Osteoblast (primary cell): ENCODE measurements at regions not wholly inside any gene's neighbourhood (a gene's known extent, or its start where the extent isn't known, plus 50 kb on each side); places are given as distances from the start of the nearest gene placed in this dataset.

Source experiments
- DNase-seq: peaks from one replicate; pipeline ENCODE4 v3.0.0; 2011; ENCODE audit warnings: low spot score, mixed read lengths; ENCODE audit not compliant: insufficient read length; ENCODE audit errors: missing footprints
- H2AFZ ChIP-seq: 2 replicates; pipeline ENCODE4 v1.6.0; 2011; ENCODE audit warnings: mild to moderate bottlenecking, low read length
- H3K27ac ChIP-seq: 2 replicates; pipeline ENCODE4 v1.5.1; 2011; ENCODE audit warnings: mild to moderate bottlenecking, low read depth, low read length, moderate library complexity
- H3K27me3 ChIP-seq: 2 replicates; pipeline ENCODE4 v1.6.0; 2012; ENCODE audit warnings: mild to moderate bottlenecking, control low read depth, inconsistent platforms, low read length, moderate library complexity; ENCODE audit not compliant: insufficient read depth
- H3K36me3 ChIP-seq: 2 replicates; pipeline ENCODE4 v1.5.1; 2011; ENCODE audit warnings: mild to moderate bottlenecking, low read length, control low read depth, moderate library complexity; ENCODE audit not compliant: insufficient read depth
- H3K4me1 ChIP-seq: 2 replicates; pipeline ENCODE4 v1.5.1; 2011; ENCODE audit warnings: mild to moderate bottlenecking, low read length, control low read depth, moderate library complexity; ENCODE audit not compliant: insufficient read depth
- H3K4me2 ChIP-seq: 2 replicates; pipeline ENCODE4 v1.6.0; 2011; ENCODE audit warnings: mild to moderate bottlenecking, low read length; ENCODE audit not compliant: insufficient read depth
- H3K4me3 ChIP-seq: fragments of 200-600 bp; sonication (generic); 3 replicates; pipeline ENCODE4 v1.5.1; 2012; ENCODE audit warnings: mild to moderate bottlenecking, low read length, inconsistent platforms; ENCODE audit not compliant: insufficient read depth
- H3K79me2 ChIP-seq: 2 replicates; pipeline ENCODE4 v1.6.0; 2012; ENCODE audit warnings: mild to moderate bottlenecking, low read length, control low read depth, inconsistent platforms; ENCODE audit not compliant: insufficient read depth
- H3K9me3 ChIP-seq: 2 replicates; pipeline ENCODE4 v1.5.1; 2011; ENCODE audit warnings: low read depth, low read length, control low read depth
- H4K20me1 ChIP-seq: 2 replicates; pipeline ENCODE4 v1.6.0; 2012; ENCODE audit warnings: mild to moderate bottlenecking, low read length, control low read depth; ENCODE audit not compliant: insufficient read depth
- TF ChIP-seq, protein P1 (sequence below): IDR thresholded peaks from 2 replicates; pipeline ENCODE4 v1.5.1; 2011; ENCODE audit warnings: mild to moderate bottlenecking, low read depth, low read length, moderate library complexity; ENCODE audit errors: extremely low read depth

DNA sequence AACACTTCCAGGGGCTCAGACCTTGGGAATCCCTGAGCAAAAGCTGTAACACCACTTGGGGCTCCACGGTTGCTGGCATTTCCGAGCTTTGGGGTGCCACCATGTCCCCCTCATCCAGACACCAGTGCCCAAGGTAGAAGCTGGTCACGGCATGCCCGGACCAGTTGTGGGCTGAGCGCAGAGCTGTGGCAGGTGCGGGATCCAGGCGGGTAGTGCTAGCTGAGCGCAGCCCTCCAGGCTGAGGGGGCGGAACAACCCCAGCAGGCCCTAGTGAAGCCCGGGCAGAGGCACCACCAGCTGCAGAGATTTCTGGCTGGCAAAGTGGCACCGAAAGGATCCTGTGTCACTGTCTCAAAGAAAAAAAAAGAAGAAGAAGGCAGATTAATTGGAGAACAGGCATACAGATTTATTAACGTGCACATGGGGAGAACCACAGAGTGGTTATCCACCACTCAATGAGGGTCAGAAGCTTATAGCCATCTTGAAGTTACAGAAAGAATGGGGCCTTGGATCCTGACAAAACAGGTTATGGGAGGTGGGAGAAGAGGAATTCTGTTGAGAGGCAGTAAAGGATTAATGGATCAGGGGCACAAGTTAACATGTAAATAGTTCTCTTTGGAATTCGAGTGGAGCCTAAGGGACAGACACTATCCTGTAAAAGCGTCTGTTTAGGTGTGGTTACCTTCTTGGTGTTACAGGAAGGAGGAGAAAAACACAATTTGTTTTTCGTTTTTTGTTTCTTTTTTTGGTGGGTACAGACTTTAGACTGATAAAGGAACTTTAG, 107.5 kb downstream of the CD24 start:
- TF ChIP-seq, protein P1, sequence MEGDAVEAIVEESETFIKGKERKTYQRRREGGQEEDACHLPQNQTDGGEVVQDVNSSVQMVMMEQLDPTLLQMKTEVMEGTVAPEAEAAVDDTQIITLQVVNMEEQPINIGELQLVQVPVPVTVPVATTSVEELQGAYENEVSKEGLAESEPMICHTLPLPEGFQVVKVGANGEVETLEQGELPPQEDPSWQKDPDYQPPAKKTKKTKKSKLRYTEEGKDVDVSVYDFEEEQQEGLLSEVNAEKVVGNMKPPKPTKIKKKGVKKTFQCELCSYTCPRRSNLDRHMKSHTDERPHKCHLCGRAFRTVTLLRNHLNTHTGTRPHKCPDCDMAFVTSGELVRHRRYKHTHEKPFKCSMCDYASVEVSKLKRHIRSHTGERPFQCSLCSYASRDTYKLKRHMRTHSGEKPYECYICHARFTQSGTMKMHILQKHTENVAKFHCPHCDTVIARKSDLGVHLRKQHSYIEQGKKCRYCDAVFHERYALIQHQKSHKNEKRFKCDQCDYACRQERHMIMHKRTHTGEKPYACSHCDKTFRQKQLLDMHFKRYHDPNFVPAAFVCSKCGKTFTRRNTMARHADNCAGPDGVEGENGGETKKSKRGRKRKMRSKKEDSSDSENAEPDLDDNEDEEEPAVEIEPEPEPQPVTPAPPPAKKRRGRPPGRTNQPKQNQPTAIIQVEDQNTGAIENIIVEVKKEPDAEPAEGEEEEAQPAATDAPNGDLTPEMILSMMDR: no peak

DNA sequence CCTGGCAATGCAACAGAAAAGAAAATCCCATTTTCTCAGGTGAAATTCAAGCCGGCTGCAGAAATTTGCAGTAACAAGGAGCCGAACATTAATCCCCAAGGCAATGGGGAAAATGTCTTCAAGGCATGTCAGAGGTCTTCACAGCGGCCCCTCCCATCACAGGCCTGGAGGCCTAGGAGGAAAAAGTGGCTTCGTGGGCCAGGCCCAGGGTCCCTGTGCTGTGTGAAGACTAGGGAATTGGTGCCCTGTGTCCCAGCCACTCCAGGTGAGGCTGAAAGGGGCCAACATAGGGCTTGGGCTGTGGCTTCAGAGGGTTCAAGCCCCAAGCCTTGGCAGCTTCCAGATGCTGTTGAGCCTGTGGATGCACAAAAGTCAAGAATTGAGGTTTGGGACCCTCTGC, 111.7 kb downstream of the CD24 start:
- H3K4me3 ChIP-seq: no peak overlapping the region
- no peaks in the 10 kb centered on the region for H3K27me3 ChIP-seq
- no peak for DNase-seq
- H2AFZ ChIP-seq: no peak overlapping the region
- H3K27ac ChIP-seq: no peak overlapping the region
- TF ChIP-seq, protein P1: no peak
- H3K9me3 ChIP-seq: no peaks in the 10 kb centered on the region
- no peaks in the 10 kb centered on the region for H4K20me1 ChIP-seq
- H3K36me3 ChIP-seq: no peaks in the 10 kb centered on the region
- H3K79me2 ChIP-seq: no peaks in the 10 kb centered on the region
- no peak overlapping the region for H3K4me2 ChIP-seq
- peaks cover 7% of the 10 kb centered on the region for H3K4me1 ChIP-seq

More for the DNA sequence above, 107.5 kb downstream of the CD24 start:
- no peak overlapping the region for H3K4me3 ChIP-seq
- H4K20me1 ChIP-seq: no peaks in the 10 kb centered on the region
- H3K4me1 ChIP-seq: peaks cover 17% of the 10 kb centered on the region
- H3K9me3 ChIP-seq: no peaks in the 10 kb centered on the region
- no peak for DNase-seq
- no peak overlapping the region for H2AFZ ChIP-seq
- no peak overlapping the region for H3K4me2 ChIP-seq
- H3K36me3 ChIP-seq: no peaks in the 10 kb centered on the region
- no peaks in the 10 kb centered on the region for H3K79me2 ChIP-seq
- H3K27ac ChIP-seq: no peak overlapping the region
- H3K27me3 ChIP-seq: no peaks in the 10 kb centered on the region

GRCh38 chr6:106860940-106861339, 113.6 kb downstream of the CD24 start:
- Histone ChIP-seq H2AFZ (no peak overlapping the region), H3K27me3 (no peaks in the 10 kb centered on the region), H3K4me3 (no peak overlapping the region), H3K79me2 (no peaks in the 10 kb centered on the region), H3K4me2 (no peak overlapping the region), H3K4me1 (peaks cover 7% of the 10 kb centered on the region), H3K9me3 (no peaks in the 10 kb centered on the region), H3K36me3 (no peaks in the 10 kb centered on the region), H3K27ac (no peak overlapping the region), H4K20me1 (peaks cover 2% of the 10 kb centered on the region)
- DNase-seq: no peak
- TF ChIP-seq, protein P1: no peak

DNA sequence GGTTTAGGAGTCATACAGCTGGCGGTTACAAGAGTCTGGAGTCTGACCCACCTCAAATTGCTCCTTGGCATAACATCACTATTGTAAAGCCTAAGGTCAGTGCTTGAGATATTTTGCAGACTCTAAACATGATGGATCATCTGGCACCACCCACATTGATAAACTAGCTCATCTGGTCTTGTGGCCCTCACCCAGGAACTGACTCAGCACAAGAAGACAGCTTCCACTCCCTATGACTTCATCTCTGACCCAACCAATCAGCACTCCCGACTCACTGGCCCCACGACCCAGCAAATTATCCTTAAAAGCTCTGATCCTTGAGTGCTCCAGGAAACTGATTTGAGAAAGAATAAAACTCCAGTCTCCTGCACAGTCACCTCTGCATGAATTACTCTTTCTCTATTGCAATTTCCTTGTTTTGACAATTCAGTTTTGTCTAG, 115.9 kb downstream of the CD24 start:
- TF ChIP-seq, protein P1: no peak
- no peak for DNase-seq
- H4K20me1 ChIP-seq: peaks cover 2% of the 10 kb centered on the region
- H2AFZ ChIP-seq: no peak overlapping the region
- H3K79me2 ChIP-seq: no peaks in the 10 kb centered on the region
- H3K4me1 ChIP-seq: peaks cover 7% of the 10 kb centered on the region
- no peaks in the 10 kb centered on the region for H3K36me3 ChIP-seq
- no peaks in the 10 kb centered on the region for H3K27me3 ChIP-seq
- no peaks in the 10 kb centered on the region for H3K9me3 ChIP-seq
- no peak overlapping the region for H3K4me3 ChIP-seq
- no peak overlapping the region for H3K4me2 ChIP-seq
- H3K27ac ChIP-seq: no peak overlapping the region
